GM18499 (cell line): ENCODE measurements at regions not wholly inside any gene's neighbourhood (a gene's known extent, or its start where the extent isn't known, plus 50 kb on each side); places are given as distances from the start of the nearest gene placed in this dataset.
"Not testable (repeated sequence)": the region's sequence is repeated elsewhere in the genome, so short reads cannot be mapped to it uniquely, and the experiment has no call there.

Experiments used
- ATAC-seq: cut with Tn5 transposase; IDR thresholded peaks from one replicate; pipeline ENCODE4 v1.9.1; 2021; ENCODE audit warnings: moderate number of reproducible peaks; ENCODE audit not compliant: insufficient read depth, unreplicated experiment

GRCh38 chr22:47625531-47626427 is 863.3 kb downstream of the TBC1D22A start:
- ATAC-seq, result no peak

DNA sequence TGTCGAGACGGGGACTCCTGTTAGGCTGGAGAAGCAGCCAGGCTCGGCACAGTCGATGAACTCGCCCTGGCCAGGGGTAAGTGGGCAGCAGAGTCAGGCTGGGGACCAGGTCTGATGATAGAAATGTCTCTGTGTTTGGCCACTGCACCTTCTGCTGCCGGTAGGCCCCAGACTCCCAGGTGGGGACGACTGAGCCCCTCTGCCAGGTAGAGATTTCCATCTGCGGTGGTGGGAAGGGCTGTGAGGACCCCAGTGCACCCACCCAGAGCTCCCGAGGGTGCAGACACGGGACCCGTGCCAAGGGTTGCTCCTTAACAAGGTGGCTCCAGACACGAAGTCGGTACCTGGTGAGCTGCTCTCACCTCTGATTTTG is 862.5 kb downstream of the TBC1D22A start:
- no peak for ATAC-seq

GRCh38 chr22:47624252-47625012 is 862.0 kb downstream of the TBC1D22A start:
- no peak for ATAC-seq

GRCh38 chr22:47623763-47624148 is 861.3 kb downstream of the TBC1D22A start:
- ATAC-seq, result no peak

DNA sequence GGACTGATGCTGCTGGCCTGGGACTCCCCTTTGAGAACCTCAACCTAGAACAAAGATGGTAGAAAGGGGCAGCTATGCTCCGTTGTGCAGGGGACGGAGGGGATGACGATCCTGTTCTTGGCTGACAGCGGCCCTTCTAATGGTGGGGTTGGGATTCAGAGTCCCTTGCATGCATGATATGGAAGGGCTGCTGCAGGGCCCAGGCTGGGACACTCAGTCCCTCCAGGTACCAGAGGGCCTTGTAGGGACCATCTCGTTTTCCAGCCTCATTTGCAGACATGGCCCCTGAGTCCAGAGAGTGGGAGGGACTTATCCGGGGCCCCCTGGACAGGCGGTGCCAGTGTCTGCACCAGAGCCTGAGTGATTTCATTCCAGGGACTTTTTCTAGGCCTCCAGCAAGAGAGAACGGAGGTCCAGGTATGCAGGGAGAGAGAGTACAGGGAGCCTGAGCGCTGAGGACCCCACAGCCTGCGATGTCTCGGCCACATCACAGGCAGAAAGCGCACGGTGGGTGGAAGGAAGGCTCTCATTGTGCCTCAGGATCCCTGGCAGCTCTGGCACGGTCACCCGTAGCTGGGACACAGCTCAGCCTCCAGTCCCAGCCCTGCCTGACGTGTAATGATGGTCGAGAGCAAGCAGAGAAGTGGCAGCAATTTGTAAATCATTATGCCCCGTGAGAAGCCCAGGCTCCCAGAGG is 860.8 kb downstream of the TBC1D22A start:
- no peak for ATAC-seq

GRCh38 chr22:47622541-47622940 is 860.1 kb downstream of the TBC1D22A start:
- ATAC-seq, result no peak

- ATAC-seq, result no peak
Observed at GRCh38 chr22:47621253-47621652, 858.8 kb downstream of the TBC1D22A start.

GRCh38 chr22:47620391-47620790 is 857.9 kb downstream of the TBC1D22A start:
- no peak for ATAC-seq

DNA sequence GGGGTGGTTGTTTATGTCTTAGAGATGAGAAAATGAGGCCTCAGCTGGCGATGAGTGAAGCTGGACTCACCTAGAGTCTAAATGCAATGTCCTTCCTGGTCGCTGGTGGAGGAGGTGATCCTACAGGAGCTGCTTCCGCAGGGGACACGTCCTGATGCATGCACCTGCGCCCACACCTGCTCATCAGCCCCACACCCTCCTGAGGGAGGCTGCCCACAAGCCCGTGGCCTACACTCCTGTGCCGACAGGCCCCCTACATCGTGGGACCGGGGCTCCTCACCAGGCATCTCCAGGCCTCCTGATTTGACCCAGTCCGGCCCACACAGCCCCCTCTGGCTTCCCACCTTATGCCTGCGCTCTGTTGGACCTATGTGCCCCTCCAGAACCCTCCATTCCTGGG is 857.2 kb downstream of the TBC1D22A start:
- no peak for ATAC-seq

DNA sequence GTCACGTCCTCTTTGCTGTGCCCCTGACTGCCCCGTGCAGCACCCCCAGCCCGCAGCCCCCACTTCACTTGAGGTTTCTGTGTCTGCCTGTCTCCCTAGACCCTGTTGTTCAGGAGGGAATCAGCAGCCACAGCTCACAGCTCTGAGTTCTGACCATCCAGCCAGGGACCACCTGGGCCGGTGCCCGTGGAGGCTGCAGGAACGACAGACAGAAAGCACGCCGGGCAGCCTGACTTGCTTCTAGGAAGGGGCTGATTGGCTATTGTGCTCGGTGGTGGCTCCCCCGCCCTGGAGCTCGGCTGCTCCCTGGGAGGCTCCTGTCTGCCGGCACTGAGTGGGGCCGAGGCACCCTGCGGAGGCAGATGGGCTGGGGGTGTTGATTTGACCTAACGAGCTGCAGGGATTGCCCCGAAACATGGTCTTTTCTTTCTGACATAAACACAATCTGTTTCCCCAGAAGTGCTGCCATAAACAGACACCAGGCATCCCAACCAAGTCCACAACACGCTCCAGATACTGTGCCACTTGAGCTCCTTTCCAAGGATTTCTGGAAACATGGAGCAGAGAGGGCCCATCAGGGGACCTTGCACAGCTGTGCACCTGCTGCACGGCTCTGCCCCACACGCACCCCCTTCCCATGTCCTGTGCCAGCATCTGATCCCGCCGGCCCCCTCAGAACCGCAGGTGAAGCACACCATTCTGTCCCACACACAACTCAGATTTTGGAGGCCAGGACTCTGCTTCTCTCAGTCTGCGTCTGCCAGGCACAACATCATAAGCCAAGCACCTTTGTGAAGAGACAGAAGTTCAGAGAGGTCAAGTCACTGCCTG is 855.9 kb downstream of the TBC1D22A start:
- no peak for ATAC-seq

GRCh38 chr22:47617186-47617585 is 854.7 kb downstream of the TBC1D22A start:
- ATAC-seq, result no peak

- no peak for ATAC-seq
Observed at GRCh38 chr22:47616396-47617020, 854.1 kb downstream of the TBC1D22A start.

DNA sequence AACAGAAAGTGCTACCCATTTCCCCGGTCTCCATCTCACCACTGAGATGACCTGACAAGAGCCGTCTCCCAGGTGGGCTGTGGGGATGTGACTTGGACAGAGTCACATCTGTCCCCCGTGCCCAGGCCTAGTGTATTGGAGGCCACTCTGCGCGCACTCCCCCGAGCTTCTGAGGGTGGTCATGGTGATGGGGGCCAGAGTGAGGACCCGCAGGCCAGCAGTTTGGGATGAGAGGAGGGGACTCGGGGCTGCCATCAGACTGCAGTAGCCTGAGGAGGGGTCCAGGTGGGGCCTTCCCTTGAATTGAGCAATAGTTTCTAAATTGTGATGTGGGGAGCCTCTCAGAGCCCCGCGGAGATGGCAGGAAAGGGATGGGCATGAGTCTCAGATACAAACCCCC is 852.6 kb downstream of the TBC1D22A start:
- no peak for ATAC-seq

DNA sequence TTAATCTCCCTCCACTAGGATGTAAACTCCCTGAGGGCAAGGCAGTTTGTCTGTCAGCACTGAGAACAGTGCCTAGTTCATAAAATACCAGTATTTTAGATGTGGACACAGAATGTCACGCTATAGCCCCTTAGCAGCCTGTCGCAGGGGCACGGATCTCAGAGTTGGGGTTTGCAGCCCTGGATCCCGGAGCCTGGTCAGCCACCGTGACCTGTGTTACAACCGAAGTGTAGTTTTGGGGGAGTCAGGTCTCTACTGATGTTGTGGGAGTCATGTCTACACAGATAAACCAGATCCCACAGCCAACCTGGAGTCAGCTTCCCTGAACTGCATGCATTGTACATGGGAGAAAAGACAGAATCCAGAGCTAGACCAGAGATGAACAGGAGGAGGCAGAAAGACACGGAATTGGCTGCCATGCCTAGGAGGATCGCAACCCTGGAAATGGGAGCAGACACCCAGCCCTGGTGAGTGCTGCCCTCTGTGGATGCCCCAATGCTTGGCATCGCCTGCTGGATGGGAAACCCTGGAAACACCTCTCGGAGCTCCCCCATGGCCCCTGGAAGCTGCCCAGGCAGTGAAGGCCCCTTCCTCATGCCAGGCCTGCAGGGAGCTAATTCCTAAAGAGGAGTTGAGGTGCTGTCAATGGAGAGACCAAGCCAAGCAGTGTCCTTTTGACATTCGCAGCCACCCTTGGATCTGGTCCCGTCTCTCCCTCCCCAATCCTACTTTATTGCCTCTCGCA is 851.3 kb downstream of the TBC1D22A start:
- ATAC-seq, result no peak

GRCh38 chr22:47613181-47613580 is 850.7 kb downstream of the TBC1D22A start:
- ATAC-seq, result not testable (repeated sequence)

GRCh38 chr22:47612311-47612910 is 850.0 kb downstream of the TBC1D22A start:
- ATAC-seq, result no peak

GRCh38 chr22:47610764-47611163 is 848.3 kb downstream of the TBC1D22A start:
- ATAC-seq, result no peak

DNA sequence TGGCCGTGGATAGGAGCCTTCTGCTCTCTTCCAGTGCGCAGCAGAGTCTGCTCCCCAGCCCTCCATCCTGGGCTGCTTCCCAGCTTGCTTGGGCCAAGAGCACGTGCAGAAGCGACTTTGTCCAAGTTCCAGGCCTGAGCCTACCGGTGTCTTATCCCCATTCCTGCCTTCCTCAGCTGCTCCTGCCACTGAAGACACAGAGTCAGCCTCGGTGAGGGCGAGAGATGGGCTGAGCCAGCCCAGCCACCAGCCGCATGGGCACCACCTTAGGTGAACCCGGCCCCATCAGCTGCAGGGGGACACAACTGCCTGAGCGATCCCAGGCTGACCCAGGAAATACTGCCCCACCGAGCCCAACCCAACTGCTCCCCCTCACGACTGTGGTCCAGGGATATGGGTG is 847.8 kb downstream of the TBC1D22A start:
- ATAC-seq, result no peak

DNA sequence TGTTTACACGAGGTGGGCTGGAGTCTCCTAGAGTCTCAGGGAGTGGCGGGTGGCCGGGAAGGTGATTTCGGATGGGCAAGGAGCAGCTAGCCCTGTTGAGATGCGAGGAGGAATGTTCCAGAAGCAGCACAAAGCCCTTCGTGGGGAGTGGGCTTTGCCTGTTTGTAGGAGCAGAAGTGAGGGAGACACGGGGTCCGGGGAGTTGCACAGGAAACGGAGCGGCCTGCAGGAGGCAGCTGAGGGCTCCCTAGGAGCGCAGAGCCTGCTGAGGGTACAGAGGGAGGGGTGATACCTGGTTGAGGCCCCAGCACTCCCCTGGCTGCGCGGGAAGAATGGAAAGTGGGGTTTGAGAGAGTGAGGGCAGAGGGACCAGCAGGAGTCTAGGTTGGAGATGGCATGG is 847.2 kb downstream of the TBC1D22A start:
- no peak for ATAC-seq
